ENCODE measurements at regions not wholly inside any gene's neighbourhood (a gene's known extent, or its start where the extent isn't known, plus 50 kb on each side); places are given as distances from the start of the nearest gene placed in this dataset.
A peak's percentile ranks its signal among the peaks of the same experiment; 100 is the strongest.

- H3K9me3 ChIP-seq, result no peaks in the 10 kb centered on the region
- WGBS, 2 donors, result 91% methylated on average over 4 of the region's 4 CpGs
- H3K36me3 ChIP-seq, result no peaks in the 10 kb centered on the region
- DNase-seq (ENCODE audit: low spot score in 2 of 2), result no peak
- no peak overlapping the region for H3K4me3 ChIP-seq
- no peak for TF ChIP-seq POLR2A (IDR thresholded peaks at IDR 0.05)
- TF ChIP-seq CTCF (IDR thresholded peaks at IDR 0.05), result no peak
- TF ChIP-seq EP300 (IDR thresholded peaks at IDR 0.05), result no peak
- H3K27me3 ChIP-seq, result no peaks in the 10 kb centered on the region
- no peak overlapping the region for H3K27ac ChIP-seq
- H3K4me1 ChIP-seq, result peaks cover 0 to 43% (median 25%) of the 10 kb centered on the region in 4 donors
Measured at GRCh38 chr15:69591905-69592508, 139.4 kb downstream of the RPLP1 start.

- no peaks in the 10 kb centered on the region for H3K36me3 ChIP-seq
- no peaks in the 10 kb centered on the region for H3K9me3 ChIP-seq
- H3K4me1 ChIP-seq, result peaks cover 0 to 37% (median 25%) of the 10 kb centered on the region in 4 donors
- no peak overlapping the region for H3K4me3 ChIP-seq
- H3K27ac ChIP-seq, result no peak overlapping the region
- WGBS, 2 donors, result 81 to 89% methylated on average over 2 of the region's 2 CpGs
- no peak for DNase-seq (ENCODE audit: low spot score in 2 of 2)
- TF ChIP-seq CTCF (IDR thresholded peaks at IDR 0.05), result no peak
- TF ChIP-seq EP300 (IDR thresholded peaks at IDR 0.05), result no peak
- no peak for TF ChIP-seq POLR2A (IDR thresholded peaks at IDR 0.05)
- H3K27me3 ChIP-seq, result no peaks in the 10 kb centered on the region
Measured at GRCh38 chr15:69592954-69593353, 140.3 kb downstream of the RPLP1 start.

- 84 to 86% methylated on average over 7 of the region's 7 CpGs for WGBS, 2 donors
Measured at GRCh38 chr15:69593488-69593887, 140.9 kb downstream of the RPLP1 start.

GRCh38 chr15:69593981-69594966, 141.7 kb downstream of the RPLP1 start:
- peak; percentile 47 to 56 for DNase-seq (ENCODE audit: low spot score in 2 of 2)
- Histone ChIP-seq H3K27ac (peak overlapping the region in 3 of 4 donors; percentile 35 to 78 (median 70)), H3K36me3 (no peaks in the 10 kb centered on the region), H3K27me3 (no peaks in the 10 kb centered on the region), H3K4me3 (peak overlapping the region in 1 of 4 donors; percentile 6), H3K9me3 (no peaks in the 10 kb centered on the region), H3K4me1 (peaks cover 0 to 37% (median 25%) of the 10 kb centered on the region in 4 donors)
- TF ChIP-seq CTCF (IDR thresholded peaks at IDR 0.05) (no peak), EP300 (IDR thresholded peaks at IDR 0.05) (peak in 1 of 2 donors; percentile 53)
- WGBS, 2 donors, result 25 to 27% methylated on average over 23 to 24 of the region's 24 CpGs

More at GRCh38 chr15:69593488-69593887, 140.9 kb downstream of the RPLP1 start:
- no peaks in the 10 kb centered on the region for H3K9me3 ChIP-seq
- no peak for DNase-seq (ENCODE audit: low spot score in 2 of 2)
- no peaks in the 10 kb centered on the region for H3K36me3 ChIP-seq
- H3K4me1 ChIP-seq, result peaks cover 0 to 37% (median 25%) of the 10 kb centered on the region in 4 donors
- no peak for TF ChIP-seq POLR2A (IDR thresholded peaks at IDR 0.05)
- TF ChIP-seq EP300 (IDR thresholded peaks at IDR 0.05), result no peak
- H3K27ac ChIP-seq, result peak overlapping the region in 1 of 4 donors; percentile 78
- no peak overlapping the region for H3K4me3 ChIP-seq
- no peaks in the 10 kb centered on the region for H3K27me3 ChIP-seq

- H3K9me3 ChIP-seq, result no peaks in the 10 kb centered on the region
- peak overlapping the region in 3 of 4 donors; percentile 35 to 78 (median 70) for H3K27ac ChIP-seq
- peak; percentile 43 to 49 for DNase-seq (ENCODE audit: low spot score in 2 of 2)
- WGBS, 2 donors, result 5% methylated on average over 10 of the region's 10 CpGs
- TF ChIP-seq CTCF (IDR thresholded peaks at IDR 0.05), result no peak
- no peak for TF ChIP-seq POLR2A (IDR thresholded peaks at IDR 0.05)
- TF ChIP-seq EP300 (IDR thresholded peaks at IDR 0.05), result peak in 1 of 2 donors; percentile 79
- H3K27me3 ChIP-seq, result no peaks in the 10 kb centered on the region
- peaks cover 0 to 37% (median 25%) of the 10 kb centered on the region in 4 donors for H3K4me1 ChIP-seq
- no peaks in the 10 kb centered on the region for H3K36me3 ChIP-seq
- peak overlapping the region in 1 of 4 donors; percentile 6 for H3K4me3 ChIP-seq
Measured at GRCh38 chr15:69595009-69595791, 142.6 kb downstream of the RPLP1 start.

All from tibial nerve (tissue), 4 donors.